Panc1 (cell line): ENCODE measurements at regions not wholly inside any gene's neighbourhood (a gene's known extent, or its start where the extent isn't known, plus 50 kb on each side); places are given as distances from the start of the nearest gene placed in this dataset.

Source experiments
- ATAC-seq: fragments of 200-7000 bp; cut with Tn5 transposase; 2 replicates; pipeline ENCODE4 v1.9.1; 2020; ENCODE audit warnings: mild to moderate bottlenecking, moderate library complexity
- BruUV-seq: library from RNA; stranded (reverse); fragments of 400-500 nt; replicated peaks from 2 replicates; lab custom pipeline; 2021; lab: Mats Ljungman, UMichigan
- CTCF ChIA-PET: fragments of 300-600 bp; sonication (Branson Sonifier 250); formaldehyde crosslinking; loops from one replicate; lab custom pipeline; 2022; ENCODE audit warnings: antibody characterized with exemption; lab: Charles Lee
- POLR2A ChIA-PET: fragments of 300-600 bp; sonication (Branson Sonifier 250); formaldehyde crosslinking; loops from one replicate; lab custom pipeline; 2022; ENCODE audit warnings: antibody characterized with exemption; lab: Charles Lee
- DNase-seq: peaks from one replicate; pipeline ENCODE4 v3.0.0-alpha.2; 2010; ENCODE audit warnings: low read depth, low spot score
- H3K27ac ChIP-seq: 2 replicates; pipeline ENCODE4 v1.5.1; 2011; ENCODE audit warnings: mild to moderate bottlenecking, low read length, inconsistent platforms
- H3K27me3 ChIP-seq: fragments of 200-500 bp; sonication (Bioruptor generic); 2 replicates; pipeline ENCODE4 v1.6.0; 2014; ENCODE audit warnings: low read length, inconsistent platforms; ENCODE audit not compliant: control insufficient read depth, insufficient read depth
- H3K36me3 ChIP-seq: fragments of 200-500 bp; sonication (Bioruptor generic); 2 replicates; pipeline ENCODE4 v1.5.1; 2014; ENCODE audit warnings: inconsistent platforms, mild to moderate bottlenecking, low read length, moderate library complexity; ENCODE audit not compliant: control insufficient read depth, insufficient read depth
- H3K4me1 ChIP-seq: 2 replicates; pipeline ENCODE4 v1.5.1; 2011; ENCODE audit warnings: inconsistent platforms, mild to moderate bottlenecking, low read length, moderate library complexity; ENCODE audit not compliant: control insufficient read depth, insufficient read depth
- H3K4me3 ChIP-seq, 2 experiments: 2 replicates each; pipeline ENCODE4 v1.5.1; 2011 to 2012; ENCODE audit warnings: low read depth in 2 of 2, low read length in 2 of 2, mild to moderate bottlenecking in 2 of 2, inconsistent platforms in 1 of 2, moderate library complexity in 1 of 2
- H3K9me3 ChIP-seq: fragments of 200-500 bp; sonication (Bioruptor generic); 2 replicates; pipeline ENCODE4 v1.5.1; 2014; ENCODE audit warnings: low read depth, mild to moderate bottlenecking, inconsistent platforms, low read length, moderate library complexity; ENCODE audit not compliant: control insufficient read depth, insufficient read depth
- POLR2AphosphoS5 ChIP-seq: IDR thresholded peaks from 2 replicates; pipeline ENCODE4 v1.6.1; 2012; ENCODE audit warnings: mild to moderate bottlenecking, low read depth, low read length, moderate library complexity
- SIN3A ChIP-seq: IDR thresholded peaks from 2 replicates; pipeline ENCODE4 v1.6.1; 2012; ENCODE audit warnings: low read depth, mild to moderate bottlenecking, low read length, moderate library complexity, borderline replicate concordance; ENCODE audit not compliant: insufficient read depth
- TCF7L2 ChIP-seq: IDR thresholded peaks from 2 replicates; pipeline ENCODE4 v1.6.1; 2011; ENCODE audit warnings: mild to moderate bottlenecking, low read depth, low read length, inconsistent platforms
- in situ Hi-C: cut with HindIII; loops from 2 replicates; pipeline ENCODE4 v1.10.0; 2016; ENCODE audit warnings: low sequenced_read_pairs, low pct_unique_long_range_greater_than_20kb
- intact Hi-C: fragments of 100-400 bp; cut with micrococcal nuclease; formaldehyde crosslinking; loops from one replicate; pipeline ENCODE4 v1.10.0; 2022; ENCODE audit not compliant: unreplicated experiment
- TF ChIP-seq, protein P1 (sequence below), 2 experiments: IDR thresholded peaks; 2 replicates each; pipeline ENCODE4 v1.6.1; 2011 to 2012; ENCODE audit warnings: low read depth in 2 of 2, control low read depth in 1 of 2, low read length in 1 of 2, mild to moderate bottlenecking in 1 of 2, moderate library complexity in 1 of 2; ENCODE audit not compliant: insufficient read depth in 1 of 2
- TF ChIP-seq, protein P2 (sequence below): fragments of 450-650 bp; IDR thresholded peaks from 2 replicates; pipeline ENCODE4 v1.5.1; 2017; ENCODE audit warnings: mild to moderate bottlenecking

DNA sequence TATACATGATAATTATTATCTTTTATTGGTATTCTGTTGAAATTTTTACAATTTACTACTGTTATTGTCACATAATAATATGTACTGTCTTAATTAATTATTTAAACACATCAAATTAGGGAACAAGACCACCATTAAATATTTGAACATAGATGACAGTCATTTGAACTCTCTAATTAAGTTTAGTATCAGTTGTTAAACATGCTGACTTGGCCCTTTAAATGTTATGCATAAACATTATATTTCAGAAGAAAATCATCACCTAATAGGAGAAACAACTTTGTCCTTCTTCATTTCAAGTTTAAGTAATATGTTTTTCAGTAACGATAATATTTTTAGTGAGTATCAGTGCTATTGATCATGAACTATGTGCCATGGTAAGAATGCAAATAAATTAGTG lies 623.5 kb upstream of the GNPDA2 start:
- Histone ChIP-seq H3K4me3 (no peak overlapping the region), H3K36me3 (no peaks in the 10 kb centered on the region), H3K9me3 (no peaks in the 10 kb centered on the region), H3K27ac (no peak overlapping the region), H3K4me1 (no peaks in the 10 kb centered on the region), H3K27me3 (no peaks in the 10 kb centered on the region)
- ATAC-seq (no peak), DNase-seq (no peak)
- intact Hi-C loops (no loop called here), in situ Hi-C loops (no loop called here)
- ChIA-PET POLR2A (no interaction called here), CTCF (no interaction called here)
- no TSS peak for BruUV-seq
- TF ChIP-seq, protein P1, sequence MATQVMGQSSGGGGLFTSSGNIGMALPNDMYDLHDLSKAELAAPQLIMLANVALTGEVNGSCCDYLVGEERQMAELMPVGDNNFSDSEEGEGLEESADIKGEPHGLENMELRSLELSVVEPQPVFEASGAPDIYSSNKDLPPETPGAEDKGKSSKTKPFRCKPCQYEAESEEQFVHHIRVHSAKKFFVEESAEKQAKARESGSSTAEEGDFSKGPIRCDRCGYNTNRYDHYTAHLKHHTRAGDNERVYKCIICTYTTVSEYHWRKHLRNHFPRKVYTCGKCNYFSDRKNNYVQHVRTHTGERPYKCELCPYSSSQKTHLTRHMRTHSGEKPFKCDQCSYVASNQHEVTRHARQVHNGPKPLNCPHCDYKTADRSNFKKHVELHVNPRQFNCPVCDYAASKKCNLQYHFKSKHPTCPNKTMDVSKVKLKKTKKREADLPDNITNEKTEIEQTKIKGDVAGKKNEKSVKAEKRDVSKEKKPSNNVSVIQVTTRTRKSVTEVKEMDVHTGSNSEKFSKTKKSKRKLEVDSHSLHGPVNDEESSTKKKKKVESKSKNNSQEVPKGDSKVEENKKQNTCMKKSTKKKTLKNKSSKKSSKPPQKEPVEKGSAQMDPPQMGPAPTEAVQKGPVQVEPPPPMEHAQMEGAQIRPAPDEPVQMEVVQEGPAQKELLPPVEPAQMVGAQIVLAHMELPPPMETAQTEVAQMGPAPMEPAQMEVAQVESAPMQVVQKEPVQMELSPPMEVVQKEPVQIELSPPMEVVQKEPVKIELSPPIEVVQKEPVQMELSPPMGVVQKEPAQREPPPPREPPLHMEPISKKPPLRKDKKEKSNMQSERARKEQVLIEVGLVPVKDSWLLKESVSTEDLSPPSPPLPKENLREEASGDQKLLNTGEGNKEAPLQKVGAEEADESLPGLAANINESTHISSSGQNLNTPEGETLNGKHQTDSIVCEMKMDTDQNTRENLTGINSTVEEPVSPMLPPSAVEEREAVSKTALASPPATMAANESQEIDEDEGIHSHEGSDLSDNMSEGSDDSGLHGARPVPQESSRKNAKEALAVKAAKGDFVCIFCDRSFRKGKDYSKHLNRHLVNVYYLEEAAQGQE (IDR thresholded peaks at IDR 0.05; ENCODE audit: insufficient read depth in 1 of 2, low read depth in 2 of 2, low read length in 1 of 2) = no peak
- TF ChIP-seq TCF7L2 (no peak), POLR2AphosphoS5 (no peak), SIN3A (no peak)
- TF ChIP-seq, protein P2, sequence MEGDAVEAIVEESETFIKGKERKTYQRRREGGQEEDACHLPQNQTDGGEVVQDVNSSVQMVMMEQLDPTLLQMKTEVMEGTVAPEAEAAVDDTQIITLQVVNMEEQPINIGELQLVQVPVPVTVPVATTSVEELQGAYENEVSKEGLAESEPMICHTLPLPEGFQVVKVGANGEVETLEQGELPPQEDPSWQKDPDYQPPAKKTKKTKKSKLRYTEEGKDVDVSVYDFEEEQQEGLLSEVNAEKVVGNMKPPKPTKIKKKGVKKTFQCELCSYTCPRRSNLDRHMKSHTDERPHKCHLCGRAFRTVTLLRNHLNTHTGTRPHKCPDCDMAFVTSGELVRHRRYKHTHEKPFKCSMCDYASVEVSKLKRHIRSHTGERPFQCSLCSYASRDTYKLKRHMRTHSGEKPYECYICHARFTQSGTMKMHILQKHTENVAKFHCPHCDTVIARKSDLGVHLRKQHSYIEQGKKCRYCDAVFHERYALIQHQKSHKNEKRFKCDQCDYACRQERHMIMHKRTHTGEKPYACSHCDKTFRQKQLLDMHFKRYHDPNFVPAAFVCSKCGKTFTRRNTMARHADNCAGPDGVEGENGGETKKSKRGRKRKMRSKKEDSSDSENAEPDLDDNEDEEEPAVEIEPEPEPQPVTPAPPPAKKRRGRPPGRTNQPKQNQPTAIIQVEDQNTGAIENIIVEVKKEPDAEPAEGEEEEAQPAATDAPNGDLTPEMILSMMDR = no peak

DNA sequence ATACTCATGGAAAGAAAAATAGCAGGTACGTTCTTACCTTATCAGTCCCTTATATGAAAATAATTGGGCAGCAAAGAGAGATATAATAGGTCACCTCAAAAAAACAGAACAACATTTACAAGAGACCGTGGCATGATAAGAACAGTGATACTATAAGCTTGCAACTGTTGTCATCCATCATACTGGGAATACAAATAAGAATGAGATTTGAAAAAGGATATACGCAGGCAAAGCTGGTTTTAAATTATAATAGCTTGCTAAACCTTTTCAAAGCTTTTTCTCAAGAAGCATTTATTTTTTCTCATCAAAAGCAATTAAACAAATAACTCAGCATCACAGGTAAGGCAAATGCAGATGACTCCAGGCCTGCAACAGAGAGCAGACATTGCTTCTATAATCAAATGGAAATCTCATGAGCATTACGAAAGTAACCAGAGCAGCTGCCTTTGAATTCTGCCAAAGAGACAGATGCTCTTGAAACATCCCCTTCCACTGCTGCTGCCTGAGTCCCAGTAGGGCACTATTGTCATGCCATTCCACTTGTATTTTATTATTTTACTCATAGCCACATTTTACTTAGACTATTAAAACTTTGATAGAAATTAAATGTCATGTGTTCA lies 620.6 kb upstream of the GNPDA2 start:
- Histone ChIP-seq H3K27me3 (no peaks in the 10 kb centered on the region), H3K4me3 (no peak overlapping the region), H3K36me3 (no peaks in the 10 kb centered on the region), H3K9me3 (no peaks in the 10 kb centered on the region), H3K27ac (no peak overlapping the region), H3K4me1 (no peaks in the 10 kb centered on the region)
- DNase-seq (no peak), ATAC-seq (no peak)
- intact Hi-C loops = no loop called here
- TF ChIP-seq TCF7L2 = no peak
- TF ChIP-seq, protein P1 (IDR thresholded peaks at IDR 0.05; ENCODE audit: insufficient read depth in 1 of 2, low read depth in 2 of 2, low read length in 1 of 2) = no peak
- no peak for TF ChIP-seq POLR2AphosphoS5
- TF ChIP-seq SIN3A = no peak
- TF ChIP-seq, protein P2 = no peak
- in situ Hi-C loops = no loop called here
- no TSS peak for BruUV-seq
- CTCF ChIA-PET = no interaction called here
- POLR2A ChIA-PET = no interaction called here
